ENCODE measurements at regions not wholly inside any gene's neighbourhood (a gene's known extent, or its start where the extent isn't known, plus 50 kb on each side); places are given as distances from the start of the nearest gene placed in this dataset.
A peak's percentile ranks its signal among the peaks of the same experiment; 100 is the strongest.

DNA sequence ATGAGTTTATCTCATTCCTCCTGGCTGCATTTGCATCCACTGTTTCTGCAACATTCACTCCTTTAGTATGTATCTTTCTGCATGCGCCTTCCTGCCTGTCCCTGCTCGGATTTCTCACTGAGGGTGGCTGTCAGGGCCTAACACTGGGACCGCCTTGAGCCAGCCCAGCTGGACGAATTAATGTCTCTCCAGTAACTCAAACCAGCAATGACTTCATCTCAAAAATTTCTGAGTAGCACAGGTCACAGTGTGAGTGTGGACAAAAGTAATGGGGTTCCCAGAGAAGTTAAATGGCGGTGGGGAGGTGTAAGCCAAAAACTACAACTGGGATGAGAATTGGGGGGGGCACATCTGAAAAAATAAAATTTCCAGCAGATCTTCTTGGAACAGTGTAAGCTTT, 444.0 kb upstream of the MGMT start:
- ATAC-seq (no peak), DNase-seq (no peak)
- peaks cover 2% of the 10 kb centered on the region for H3K27me3 Mint-ChIP-seq
- H3K27ac Mint-ChIP-seq: no peak overlapping the region
- intact Hi-C loops (cut with DNase I, micrococcal nuclease): no loop called here
- H3K36me3 Mint-ChIP-seq (ENCODE audit: low read depth): no peaks in the 10 kb centered on the region
- no peaks in the 10 kb centered on the region for H3K9me3 Mint-ChIP-seq (ENCODE audit: low read depth)
- ChIA-PET POLR2A (no interaction called here), CTCF (no interaction called here)
- H3K4me3 Mint-ChIP-seq: no peak overlapping the region
- no peaks in the 10 kb centered on the region for H3K4me1 Mint-ChIP-seq

DNA sequence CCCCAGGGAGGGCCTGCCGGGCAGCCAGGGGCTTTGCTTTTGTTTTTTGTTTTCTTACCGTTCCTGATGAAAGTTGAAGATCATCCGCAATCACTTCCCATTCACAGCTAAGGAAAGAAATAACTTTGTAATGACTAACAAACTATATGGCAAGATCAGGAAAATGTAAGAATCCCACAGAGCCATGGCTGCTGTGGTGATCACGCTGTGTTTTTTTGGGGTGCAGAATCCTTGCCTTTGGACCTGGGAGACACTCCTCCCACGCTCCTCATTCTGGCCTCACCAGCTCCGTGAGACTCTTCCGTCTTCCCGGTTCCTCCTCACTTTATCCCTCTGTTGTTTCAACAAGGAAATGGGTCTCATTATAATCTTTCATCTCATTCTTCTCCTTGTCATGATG, 443.0 kb upstream of the MGMT start:
- Mint-ChIP-seq H3K36me3 (ENCODE audit: low read depth) (no peaks in the 10 kb centered on the region), H3K4me3 (no peak overlapping the region), H3K9me3 (ENCODE audit: low read depth) (no peaks in the 10 kb centered on the region), H3K27ac (no peak overlapping the region), H3K27me3 (peaks cover 2% of the 10 kb centered on the region), H3K4me1 (no peaks in the 10 kb centered on the region)
- no peak for ATAC-seq
- DNase-seq: no peak
- ChIA-PET CTCF (interaction anchor here (0.8 to 1.4 kb wide), 2 partner anchors 11 to 955 kb away, joined by 3 read pairs; no protein-coding TSS in a partner anchor), POLR2A (no interaction called here)
- intact Hi-C loops (cut with DNase I, micrococcal nuclease): no loop called here

DNA sequence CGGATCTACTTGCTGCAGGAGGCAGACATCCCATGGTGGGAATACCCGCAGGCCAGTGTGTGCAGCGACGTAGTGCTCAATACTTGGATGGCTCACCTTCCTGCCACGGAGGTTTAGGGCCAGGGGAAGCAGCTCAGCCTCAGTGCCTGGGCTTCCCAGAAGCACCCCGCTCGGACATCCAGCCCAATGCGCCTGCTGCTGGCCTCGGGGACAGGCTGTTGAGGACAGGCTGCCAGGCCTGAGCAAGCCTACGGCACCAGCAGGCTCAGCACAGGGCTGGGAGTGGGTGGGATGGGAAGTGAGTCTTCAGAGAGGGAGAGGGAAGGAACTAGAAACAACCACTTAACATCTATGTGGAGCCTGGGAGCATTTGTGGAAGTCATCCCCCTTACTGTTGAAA, 441.3 kb upstream of the MGMT start:
- no peak for ATAC-seq
- ChIA-PET POLR2A (no interaction called here), CTCF (no interaction called here)
- peaks cover 5% of the 10 kb centered on the region for H3K27me3 Mint-ChIP-seq
- H3K4me3 Mint-ChIP-seq: no peak overlapping the region
- H3K27ac Mint-ChIP-seq: no peak overlapping the region
- H3K9me3 Mint-ChIP-seq (ENCODE audit: low read depth): no peaks in the 10 kb centered on the region
- intact Hi-C loops (cut with DNase I, micrococcal nuclease): no loop called here
- H3K36me3 Mint-ChIP-seq (ENCODE audit: low read depth): no peaks in the 10 kb centered on the region
- no peak for DNase-seq
- H3K4me1 Mint-ChIP-seq: no peaks in the 10 kb centered on the region

DNA sequence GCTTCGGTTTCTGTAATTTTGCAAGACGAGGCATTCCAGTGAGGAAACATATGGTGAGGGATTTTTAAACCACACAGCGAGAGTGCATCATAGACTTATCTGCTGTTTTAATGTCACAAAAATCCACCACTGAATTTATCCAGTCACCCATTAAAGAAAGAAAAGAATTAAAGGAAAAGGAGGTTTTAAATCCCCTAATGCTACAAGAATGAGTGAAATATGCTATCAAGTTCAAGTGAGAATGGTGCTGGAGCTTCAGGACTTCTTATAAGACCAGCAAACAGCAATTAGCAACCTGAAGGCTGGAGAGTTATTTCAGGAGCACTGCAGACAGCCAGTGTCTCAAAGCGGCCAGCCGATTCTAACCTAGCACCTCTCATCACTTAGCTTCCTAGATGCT, 439.1 kb upstream of the MGMT start:
- CTCF ChIA-PET: interaction anchor here (0.6 kb wide), 1 partner anchor 528 kb away, joined by 3 read pairs; no protein-coding TSS in a partner anchor
- DNase-seq: no peak
- intact Hi-C loops (cut with DNase I, micrococcal nuclease): no loop called here

DNA sequence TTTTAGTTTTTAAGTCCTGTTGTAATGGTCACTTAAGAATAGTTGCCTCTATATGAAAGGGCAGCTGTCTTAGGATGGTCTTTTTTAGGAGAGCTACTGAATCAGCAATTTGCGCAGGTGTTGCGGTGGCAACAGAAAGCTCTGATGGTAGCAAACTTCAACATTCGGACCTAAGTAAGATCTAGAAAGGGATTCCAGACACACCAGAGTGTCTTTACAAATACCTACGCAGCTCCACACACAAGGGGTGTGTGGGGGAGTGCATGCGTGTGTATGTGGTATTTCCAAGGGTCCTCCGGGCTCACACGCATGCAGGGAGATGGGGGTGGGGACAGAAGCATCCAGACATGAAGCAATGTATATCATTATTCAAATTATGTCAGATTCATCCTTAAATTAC, 438.6 kb upstream of the MGMT start:
- no peak for DNase-seq
- H3K4me1 Mint-ChIP-seq: peaks cover 4% of the 10 kb centered on the region
- ATAC-seq: no peak
- no peak overlapping the region for H3K4me3 Mint-ChIP-seq
- POLR2A ChIA-PET: no interaction called here
- CTCF ChIA-PET: interaction anchor here (0.6 kb wide), 1 partner anchor 344 kb away, joined by 3 read pairs; no protein-coding TSS in a partner anchor
- intact Hi-C loops (cut with DNase I, micrococcal nuclease): no loop called here
- H3K27me3 Mint-ChIP-seq: peaks cover 12% of the 10 kb centered on the region
- no peak overlapping the region for H3K27ac Mint-ChIP-seq
- H3K9me3 Mint-ChIP-seq (ENCODE audit: low read depth): no peaks in the 10 kb centered on the region
- no peaks in the 10 kb centered on the region for H3K36me3 Mint-ChIP-seq (ENCODE audit: low read depth)

More for the DNA sequence above, 439.1 kb upstream of the MGMT start:
- Mint-ChIP-seq H3K27me3 (peaks cover 12% of the 10 kb centered on the region), H3K27ac (no peak overlapping the region), H3K36me3 (ENCODE audit: low read depth) (no peaks in the 10 kb centered on the region), H3K4me1 (peaks cover 4% of the 10 kb centered on the region), H3K9me3 (ENCODE audit: low read depth) (no peaks in the 10 kb centered on the region), H3K4me3 (no peak overlapping the region)
- POLR2A ChIA-PET: no interaction called here
- no peak for ATAC-seq

DNA sequence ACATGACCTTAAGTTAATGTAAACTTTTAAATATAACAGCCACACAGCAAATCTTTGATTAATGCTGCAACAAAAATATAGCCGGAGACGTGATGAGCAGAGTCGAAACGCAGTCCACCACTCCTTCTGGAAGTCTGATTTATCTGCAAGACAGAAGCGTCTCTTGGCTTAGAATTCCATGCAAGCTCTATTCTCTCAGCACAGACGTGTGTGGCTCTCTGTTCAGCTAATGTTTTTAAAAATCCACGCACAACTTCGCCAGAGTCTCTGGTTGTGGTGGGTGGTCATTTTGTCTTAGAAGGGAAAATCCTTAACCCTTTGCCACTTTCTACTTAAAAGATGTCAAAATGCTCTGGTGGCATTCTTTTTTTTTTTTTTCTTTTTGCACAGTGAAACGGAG, 438.0 kb upstream of the MGMT start:
- no peaks in the 10 kb centered on the region for H3K36me3 Mint-ChIP-seq (ENCODE audit: low read depth)
- no peak overlapping the region for H3K27ac Mint-ChIP-seq
- H3K4me3 Mint-ChIP-seq: no peak overlapping the region
- H3K4me1 Mint-ChIP-seq: peaks cover 4% of the 10 kb centered on the region
- no peak for ATAC-seq
- intact Hi-C loops (cut with DNase I, micrococcal nuclease): no loop called here
- peaks cover 18% of the 10 kb centered on the region for H3K27me3 Mint-ChIP-seq
- CTCF ChIA-PET: interaction anchor here (0.6 kb wide), 2 partner anchors 41 to 343 kb away, joined by 3 read pairs; no protein-coding TSS in a partner anchor
- DNase-seq: no peak
- H3K9me3 Mint-ChIP-seq (ENCODE audit: low read depth): no peaks in the 10 kb centered on the region
- POLR2A ChIA-PET: no interaction called here

DNA sequence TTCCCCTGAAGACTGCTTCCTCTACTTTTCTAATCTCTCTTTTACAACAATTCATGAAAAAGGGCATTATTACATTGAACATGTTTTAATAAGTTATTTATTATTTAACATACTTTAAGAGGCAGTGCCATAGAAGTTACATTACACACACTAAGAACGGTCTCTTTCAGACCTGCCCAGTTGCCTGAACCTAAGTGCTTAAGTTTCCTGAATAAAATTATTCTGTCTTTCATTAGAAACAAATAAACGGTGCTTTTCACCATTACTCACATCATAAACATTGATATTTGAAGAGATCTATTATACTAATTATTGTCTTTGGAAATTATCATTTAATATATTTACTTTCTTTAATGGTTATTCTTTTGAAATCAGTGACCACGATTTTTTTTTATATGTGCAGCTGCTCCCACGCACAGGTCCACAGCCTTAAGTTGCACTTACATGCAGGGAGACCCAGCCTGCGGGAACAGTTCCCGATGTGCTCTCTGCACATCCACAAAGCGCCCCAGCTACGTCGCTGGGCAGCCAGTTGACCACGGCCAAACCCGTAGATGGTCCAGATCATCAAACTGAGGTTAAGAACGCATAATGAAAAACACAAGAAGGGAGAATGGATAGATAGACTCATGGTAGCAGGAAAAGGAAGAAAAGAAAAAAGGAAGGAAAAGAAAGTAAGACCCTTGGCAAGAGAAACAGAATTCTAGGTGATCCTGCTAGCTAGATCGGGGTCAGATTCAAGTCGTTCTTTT, 437.0 kb upstream of the MGMT start:
- ATAC-seq (no peak), DNase-seq (no peak)
- Mint-ChIP-seq H3K27me3 (peaks cover 18% of the 10 kb centered on the region), H3K36me3 (ENCODE audit: low read depth) (no peaks in the 10 kb centered on the region), H3K9me3 (ENCODE audit: low read depth) (no peaks in the 10 kb centered on the region), H3K27ac (no peak overlapping the region), H3K4me3 (no peak overlapping the region), H3K4me1 (peaks cover 6% of the 10 kb centered on the region)
- CTCF ChIA-PET: no interaction called here
- POLR2A ChIA-PET: no interaction called here
- intact Hi-C loops (cut with DNase I, micrococcal nuclease): loop anchor here (2.0 to 10.0 kb wide), 3 partner anchors 857 to 1105 kb away; partner anchors contain the start of gene GLRX3 (in 1 of the 2)

DNA sequence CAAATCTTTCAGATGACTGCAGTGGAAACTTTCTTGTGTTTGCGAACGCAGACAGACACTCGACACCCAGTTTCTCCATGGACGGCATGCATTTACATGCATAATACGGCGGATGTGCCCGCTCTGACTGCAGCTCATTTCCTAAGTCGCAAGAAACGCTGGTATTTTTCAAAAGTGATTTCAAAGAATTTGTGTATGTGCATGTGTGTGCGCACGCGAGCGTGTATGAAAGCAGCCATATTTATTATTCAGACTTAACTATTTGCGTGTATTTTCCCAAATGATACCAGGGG, 436.5 kb upstream of the MGMT start:
- Mint-ChIP-seq H3K36me3 (ENCODE audit: low read depth) (no peaks in the 10 kb centered on the region), H3K4me3 (no peak overlapping the region), H3K4me1 (peaks cover 9% of the 10 kb centered on the region), H3K27ac (no peak overlapping the region), H3K9me3 (ENCODE audit: low read depth) (no peaks in the 10 kb centered on the region), H3K27me3 (peaks cover 18% of the 10 kb centered on the region)
- CTCF ChIA-PET: interaction anchor here (0.5 to 0.9 kb wide), 2 partner anchors 307 to 417 kb away, joined by 3 read pairs; no protein-coding TSS in a partner anchor
- POLR2A ChIA-PET: no interaction called here
- DNase-seq (no peak), ATAC-seq (no peak)
- intact Hi-C loops (cut with DNase I, micrococcal nuclease): loop anchor here (2.0 to 10.0 kb wide), 3 partner anchors 857 to 1104 kb away; partner anchors contain the start of gene GLRX3 (in 1 of the 2)

DNA sequence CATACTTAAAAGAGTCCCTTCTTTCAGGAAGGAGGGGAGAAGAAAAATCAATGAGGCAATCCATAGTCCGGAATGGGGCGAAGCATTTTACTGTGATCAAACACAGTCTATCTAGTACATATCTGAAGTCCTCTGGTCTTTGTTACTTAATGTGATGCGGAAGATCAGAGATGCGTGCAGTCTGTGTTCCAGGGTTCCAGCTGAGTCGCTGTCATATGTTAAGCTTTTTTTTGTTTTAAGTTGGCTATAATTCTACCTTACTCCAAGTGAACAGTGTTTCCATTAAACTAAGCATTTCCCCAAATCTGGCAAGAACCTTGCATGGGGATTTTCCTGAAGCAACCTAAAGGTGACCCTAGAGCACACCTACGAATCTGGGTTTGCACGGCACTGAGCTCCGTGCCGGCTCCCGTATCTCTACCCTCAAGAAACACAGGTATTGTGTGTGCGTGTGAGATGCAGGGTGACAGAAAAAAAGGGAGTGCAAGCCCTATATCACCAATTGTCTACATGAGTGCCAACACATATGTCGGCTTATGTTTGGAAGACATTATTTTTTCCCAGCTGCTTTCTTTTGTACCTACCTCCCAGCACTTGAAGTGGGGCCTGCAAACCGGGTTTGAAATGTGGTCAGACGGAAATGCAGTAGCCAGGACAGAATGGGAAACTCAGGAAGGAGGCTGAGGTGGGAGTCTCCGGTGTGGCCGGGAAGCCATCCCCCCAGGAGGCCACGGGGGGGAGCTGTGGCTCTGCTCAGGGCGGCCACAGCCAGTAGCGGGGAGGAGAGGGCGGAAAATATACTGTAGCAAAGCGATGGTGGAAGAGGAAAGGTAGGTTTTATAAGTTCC, 435.8 kb upstream of the MGMT start:
- H3K4me3 Mint-ChIP-seq: no peak overlapping the region
- H3K27ac Mint-ChIP-seq: no peak overlapping the region
- ATAC-seq: peak; percentile 79
- H3K27me3 Mint-ChIP-seq: peaks cover 20% of the 10 kb centered on the region
- peak; percentile 73 for DNase-seq
- ChIA-PET CTCF (interaction anchor here (0.5 to 1.7 kb wide), 9 partner anchors 12 to 1070 kb away, joined by 3 to 7 read pairs (median 3); no protein-coding TSS in a partner anchor), POLR2A (no interaction called here)
- H3K9me3 Mint-ChIP-seq (ENCODE audit: low read depth): no peaks in the 10 kb centered on the region
- peaks cover 16% of the 10 kb centered on the region for H3K4me1 Mint-ChIP-seq
- H3K36me3 Mint-ChIP-seq (ENCODE audit: low read depth): no peaks in the 10 kb centered on the region
- intact Hi-C loops (cut with DNase I, micrococcal nuclease): loop anchor here (1.0 to 10.0 kb wide), 6 partner anchors 301 to 1104 kb away; partner anchors contain the start of gene GLRX3 (in 1 of the 2)

DNA sequence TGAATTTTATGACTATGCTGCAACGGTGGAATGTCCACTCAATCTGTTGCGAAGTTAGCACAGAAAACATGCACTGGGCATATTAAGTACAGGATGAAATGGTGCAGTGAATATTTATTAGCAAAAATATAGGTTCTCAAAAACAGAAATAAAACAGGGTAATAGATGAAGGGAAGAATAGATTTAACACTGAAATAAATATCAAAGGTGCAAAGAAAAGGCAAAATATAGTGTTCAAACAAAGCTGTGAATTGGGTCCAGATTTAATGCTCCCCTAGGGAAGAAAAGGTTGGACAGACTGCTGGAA, 435.2 kb upstream of the MGMT start:
- intact Hi-C loops (cut with DNase I, micrococcal nuclease): loop anchor here (1.0 to 10.0 kb wide), 6 partner anchors 301 to 1103 kb away; partner anchors contain the start of gene GLRX3 (in 1 of the 2)
- Mint-ChIP-seq H3K27ac (no peak overlapping the region), H3K9me3 (ENCODE audit: low read depth) (no peaks in the 10 kb centered on the region), H3K27me3 (peaks cover 20% of the 10 kb centered on the region), H3K4me1 (peaks cover 20% of the 10 kb centered on the region), H3K4me3 (no peak overlapping the region), H3K36me3 (ENCODE audit: low read depth) (no peaks in the 10 kb centered on the region)
- DNase-seq: no peak
- ATAC-seq: no peak
- ChIA-PET POLR2A (no interaction called here), CTCF (interaction anchor here (0.6 to 1.7 kb wide), 8 partner anchors 11 to 1070 kb away, joined by 3 to 7 read pairs (median 4); no protein-coding TSS in a partner anchor)

DNA sequence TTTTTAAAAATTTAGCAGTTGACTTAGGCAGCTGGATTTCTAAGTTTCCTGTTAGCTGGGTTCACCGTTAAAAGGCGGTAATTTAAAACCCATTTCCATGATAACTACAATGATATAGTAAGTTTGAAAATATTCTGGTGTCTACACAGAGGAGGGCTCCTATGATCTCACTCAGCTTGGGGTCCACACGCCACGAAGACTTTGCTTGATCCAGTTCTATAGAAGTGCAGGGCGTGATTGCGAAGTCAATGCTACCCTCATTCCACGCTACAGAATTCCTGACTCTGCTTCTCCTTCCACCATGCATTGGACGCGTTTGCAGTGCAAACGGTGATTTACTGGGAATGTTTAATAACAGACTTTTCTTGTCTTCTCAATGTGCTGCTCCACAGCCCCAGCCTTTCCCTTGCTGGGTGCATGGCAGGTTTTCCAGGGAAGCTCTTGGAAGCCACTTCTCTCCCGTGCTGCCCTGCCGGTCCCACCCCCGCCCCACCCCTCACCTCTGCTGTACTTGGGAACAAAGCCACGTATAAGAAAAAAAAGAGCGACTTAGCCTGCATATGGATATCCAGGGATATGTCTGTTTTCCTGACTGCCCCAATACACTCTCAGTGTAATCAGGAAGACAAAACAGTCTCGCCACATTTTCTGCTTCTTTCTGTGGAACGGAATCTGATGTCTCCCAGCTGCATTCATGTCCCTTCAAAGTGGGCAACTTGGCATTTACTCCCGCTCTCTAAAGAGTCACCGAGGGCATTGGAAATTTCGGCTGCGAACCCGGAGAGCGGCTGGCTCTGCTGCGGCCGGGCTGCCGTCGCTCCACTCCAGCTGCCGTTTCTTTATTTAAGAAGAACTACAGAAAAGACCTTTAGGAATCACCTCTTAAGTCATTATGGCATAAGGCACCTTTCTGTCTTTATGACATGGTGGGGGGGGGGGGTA, 434.4 kb upstream of the MGMT start:
- H3K27me3 Mint-ChIP-seq: peaks cover 22% of the 10 kb centered on the region
- no peak overlapping the region for H3K27ac Mint-ChIP-seq
- no peak overlapping the region for H3K4me3 Mint-ChIP-seq
- ATAC-seq (no peak), DNase-seq (no peak)
- H3K4me1 Mint-ChIP-seq: peaks cover 25% of the 10 kb centered on the region
- H3K36me3 Mint-ChIP-seq (ENCODE audit: low read depth): no peaks in the 10 kb centered on the region
- POLR2A ChIA-PET: no interaction called here
- H3K9me3 Mint-ChIP-seq (ENCODE audit: low read depth): no peaks in the 10 kb centered on the region
- intact Hi-C loops (cut with DNase I, micrococcal nuclease): loop anchor here (5.0 to 10.0 kb wide), 2 partner anchors 855 to 1102 kb away; partner anchors contain the start of gene GLRX3 (in 1 of the 2)
- CTCF ChIA-PET: interaction anchor here (0.7 to 1.7 kb wide), 6 partner anchors 11 to 938 kb away, joined by 3 to 7 read pairs (median 4); no protein-coding TSS in a partner anchor

Data from activated CD4-positive, alpha-beta T cell treated with anti-CD3 and anti-CD28 coated beads for 36 hours (primary cell).